ENCODE measurements at regions not wholly inside any gene's neighbourhood (a gene's known extent, or its start where the extent isn't known, plus 50 kb on each side); places are given as distances from the start of the nearest gene placed in this dataset.

- DNase-seq = no peak
These were observed 120.3 kb upstream of the CCDC54 start for GRCh38 chr3:107256963-107257362.

GRCh38 chr3:107258300-107258699 lies 118.9 kb upstream of the CCDC54 start:
- DNase-seq = peak; percentile 9

- no peak for DNase-seq
These were observed 117.0 kb upstream of the CCDC54 start for GRCh38 chr3:107260207-107260606.

- DNase-seq = no peak
These were observed 113.8 kb upstream of the CCDC54 start for GRCh38 chr3:107263269-107264021.

GRCh38 chr3:107264888-107265287 lies 112.4 kb upstream of the CCDC54 start:
- no peak for DNase-seq

GRCh38 chr3:107265526-107265925 lies 111.7 kb upstream of the CCDC54 start:
- DNase-seq = no peak

- no peak for DNase-seq
These were observed 108.8 kb upstream of the CCDC54 start for GRCh38 chr3:107268469-107268868.

- DNase-seq = no peak
These were observed 108.1 kb upstream of the CCDC54 start for GRCh38 chr3:107269136-107269535.

GRCh38 chr3:107271787-107272387 lies 105.4 kb upstream of the CCDC54 start:
- peak; percentile 8 for DNase-seq

GRCh38 chr3:107272471-107272870 lies 104.8 kb upstream of the CCDC54 start:
- no peak for DNase-seq

- no peak for DNase-seq
These were observed 104.4 kb upstream of the CCDC54 start for GRCh38 chr3:107272885-107273284.

- DNase-seq = no peak
These were observed 103.5 kb upstream of the CCDC54 start for GRCh38 chr3:107273771-107274170.

GRCh38 chr3:107275511-107275910 lies 101.7 kb upstream of the CCDC54 start:
- no peak for DNase-seq

GRCh38 chr3:107283948-107284347 lies 93.3 kb upstream of the CCDC54 start:
- DNase-seq = no peak

GRCh38 chr3:107284612-107285011 lies 92.6 kb upstream of the CCDC54 start:
- no peak for DNase-seq

- no peak for DNase-seq
These were observed 92.0 kb upstream of the CCDC54 start for GRCh38 chr3:107285197-107285596.

GRCh38 chr3:107289354-107289753 lies 87.9 kb upstream of the CCDC54 start:
- DNase-seq = no peak

- no peak for DNase-seq
These were observed 83.1 kb upstream of the CCDC54 start for GRCh38 chr3:107294117-107294516.

- DNase-seq = no peak
These were observed 79.6 kb upstream of the CCDC54 start for GRCh38 chr3:107297597-107297996.

- no peak for DNase-seq
These were observed 70.0 kb upstream of the CCDC54 start for GRCh38 chr3:107307205-107307604.

GRCh38 chr3:107308716-107309115 lies 68.5 kb upstream of the CCDC54 start:
- DNase-seq = no peak

GRCh38 chr3:107309312-107309711 lies 67.9 kb upstream of the CCDC54 start:
- no peak for DNase-seq

GRCh38 chr3:107313711-107314110 lies 63.5 kb upstream of the CCDC54 start:
- DNase-seq = no peak

- no peak for DNase-seq
These were observed 62.1 kb upstream of the CCDC54 start for GRCh38 chr3:107315141-107315540.

GRCh38 chr3:107323723-107324122 lies 53.5 kb upstream of the CCDC54 start:
- DNase-seq = no peak
